Right renal cortex interstitium (tissue), 3 donors: ENCODE measurements at regions not wholly inside any gene's neighbourhood (a gene's known extent, or its start where the extent isn't known, plus 50 kb on each side); places are given as distances from the start of the nearest gene placed in this dataset.

Experiments used
- DNase-seq, 3 donors: peaks; one replicate each; pipeline ENCODE4 v3.0.0-alpha.2; 2013; ENCODE audit warnings: low read depth in 3 of 3, low spot score in 2 of 3

GRCh38 chr2:43171789-43172188, 54.6 kb downstream of the ZFP36L2 start:
- DNase-seq, result no peak

- DNase-seq, result no peak
These were observed 55.9 kb downstream of the ZFP36L2 start for GRCh38 chr2:43170405-43171105.

GRCh38 chr2:43169987-43170386, 56.4 kb downstream of the ZFP36L2 start:
- DNase-seq, result no peak

GRCh38 chr2:43169099-43169945, 57.1 kb downstream of the ZFP36L2 start:
- DNase-seq, result no peak

- DNase-seq, result no peak
These were observed 58.4 kb downstream of the ZFP36L2 start for GRCh38 chr2:43168016-43168369.

- no peak for DNase-seq
These were observed 60.9 kb downstream of the ZFP36L2 start for GRCh38 chr2:43165378-43166069.

GRCh38 chr2:43164686-43165085, 61.7 kb downstream of the ZFP36L2 start:
- DNase-seq, result no peak

- DNase-seq, result no peak
These were observed 62.7 kb downstream of the ZFP36L2 start for GRCh38 chr2:43163584-43164270.

GRCh38 chr2:43162511-43162776, 64.0 kb downstream of the ZFP36L2 start:
- DNase-seq, result no peak

- DNase-seq, result no peak
These were observed 64.5 kb downstream of the ZFP36L2 start for GRCh38 chr2:43161650-43162510.

- DNase-seq, result no peak
These were observed 65.6 kb downstream of the ZFP36L2 start for GRCh38 chr2:43160778-43161177.

- no peak for DNase-seq
These were observed 66.6 kb downstream of the ZFP36L2 start for GRCh38 chr2:43159797-43160196.

GRCh38 chr2:43158259-43158880, 68.0 kb downstream of the ZFP36L2 start:
- no peak for DNase-seq

- DNase-seq, result no peak
These were observed 68.7 kb downstream of the ZFP36L2 start for GRCh38 chr2:43157506-43158246.

- no peak for DNase-seq
These were observed 70.5 kb downstream of the ZFP36L2 start for GRCh38 chr2:43155851-43156411.

GRCh38 chr2:43154685-43155084, 71.7 kb downstream of the ZFP36L2 start:
- DNase-seq, result no peak

- no peak for DNase-seq
These were observed 73.4 kb downstream of the ZFP36L2 start for GRCh38 chr2:43152741-43153647.

- no peak for DNase-seq
These were observed 74.2 kb downstream of the ZFP36L2 start for GRCh38 chr2:43152186-43152585.
